Mucosa of gallbladder (tissue), 1 donor: ENCODE measurements at regions not wholly inside any gene's neighbourhood (a gene's known extent, or its start where the extent isn't known, plus 50 kb on each side); places are given as distances from the start of the nearest gene placed in this dataset.
"Not testable (repeated sequence)": the region's sequence is repeated elsewhere in the genome, so short reads cannot be mapped to it uniquely, and the experiment has no call there.

ENCODE experiments used
- DNase-seq: peaks from one replicate; pipeline ENCODE4 v3.0.0-alpha.2; 2020; ENCODE audit warnings: low spot score
- donor health status: DM: no; HTN: no; CAD: no.

GRCh38 chr16:5309946-5310611 lies 212.5 kb upstream of the EEF2KMT start:
- no peak for DNase-seq

GRCh38 chr16:5305023-5305422 lies 207.4 kb upstream of the EEF2KMT start:
- DNase-seq = no peak

GRCh38 chr16:5302372-5303114 lies 204.9 kb upstream of the EEF2KMT start:
- no peak for DNase-seq

- no peak for DNase-seq
Observed at GRCh38 chr16:5298202-5298601, 200.6 kb upstream of the EEF2KMT start.

- DNase-seq = no peak
Observed at GRCh38 chr16:5296176-5296575, 198.6 kb upstream of the EEF2KMT start.

GRCh38 chr16:5295304-5295703 lies 197.7 kb upstream of the EEF2KMT start:
- DNase-seq = not testable (repeated sequence)

GRCh38 chr16:5282152-5282551 lies 184.6 kb upstream of the EEF2KMT start:
- DNase-seq = not testable (repeated sequence)

- DNase-seq = no peak
Observed at GRCh38 chr16:5257462-5257861, 159.9 kb upstream of the EEF2KMT start.

GRCh38 chr16:5252791-5253190 lies 155.2 kb upstream of the EEF2KMT start:
- no peak for DNase-seq

- not testable (repeated sequence) for DNase-seq
Observed at GRCh38 chr16:5247403-5247802, 149.8 kb upstream of the EEF2KMT start.

- DNase-seq = not testable (repeated sequence)
Observed at GRCh38 chr16:5240278-5240626, 142.7 kb upstream of the EEF2KMT start.

GRCh38 chr16:5239472-5240277 lies 142.1 kb upstream of the EEF2KMT start:
- DNase-seq = peak; percentile 11

- DNase-seq = no peak
Observed at GRCh38 chr16:5235119-5235518, 137.5 kb upstream of the EEF2KMT start.

- DNase-seq = no peak
Observed at GRCh38 chr16:5234295-5235050, 136.9 kb upstream of the EEF2KMT start.

GRCh38 chr16:5231246-5231759 lies 133.7 kb upstream of the EEF2KMT start:
- DNase-seq = no peak

- no peak for DNase-seq
Observed at GRCh38 chr16:5228369-5228768, 130.8 kb upstream of the EEF2KMT start.

GRCh38 chr16:5225931-5226655 lies 128.5 kb upstream of the EEF2KMT start:
- no peak for DNase-seq

- no peak for DNase-seq
Observed at GRCh38 chr16:5222761-5223160, 125.2 kb upstream of the EEF2KMT start.

- DNase-seq = not testable (repeated sequence)
Observed at GRCh38 chr16:5221831-5222230, 124.2 kb upstream of the EEF2KMT start.

- DNase-seq = no peak
Observed at GRCh38 chr16:5220705-5221104, 123.1 kb upstream of the EEF2KMT start.
